Heart left ventricle (tissue), 16 donors: ENCODE measurements at regions not wholly inside any gene's neighbourhood (a gene's known extent, or its start where the extent isn't known, plus 50 kb on each side); places are given as distances from the start of the nearest gene placed in this dataset.

Experiments used
- ATAC-seq, 4 donors: fragments of 200-7000 bp; cut with Tn5 transposase; one replicate each; pipeline ENCODE4 v1.9.1; 2020 to 2022; ENCODE audit warnings: moderate library complexity in 4 of 4, mild to moderate bottlenecking in 3 of 4, moderate number of reproducible peaks in 1 of 4
- DNase-seq, 5 donors: peaks; one replicate each; pipeline ENCODE4 v3.0.0-alpha.2; 2020
- H3K27ac ChIP-seq, 12 donors: fragments of 200-600 bp; sonication (generic) in 4 of 12; one replicate each; pipeline versions ENCODE4 v1.5.0 to v1.8.0; 2016 to 2022; ENCODE audit warnings: mild to moderate bottlenecking in 2 of 12
- H3K27me3 ChIP-seq, 9 donors: fragments of 200-600 bp; sonication (generic) in 2 of 9; one replicate each; pipeline versions ENCODE4 v1.5.1 to v1.8.0; 2016 to 2022; ENCODE audit warnings: mild to moderate bottlenecking in 3 of 9
- H3K36me3 ChIP-seq, 9 donors: fragments of 200-600 bp; sonication (generic) in 2 of 9; one replicate each; pipeline versions ENCODE4 v1.5.0 to v1.8.0; 2018 to 2022; ENCODE audit warnings: mild to moderate bottlenecking in 2 of 9
- H3K4me1 ChIP-seq, 12 donors: fragments of 200-600 bp; sonication (generic) in 4 of 12; one replicate each; pipeline versions ENCODE4 v1.5.0 to v1.8.0; 2016 to 2022; ENCODE audit warnings: mild to moderate bottlenecking in 3 of 12
- H3K4me3 ChIP-seq, 12 donors: fragments of 200-600 bp; sonication (generic) in 4 of 12; one replicate each; pipeline versions ENCODE4 v1.5.0 to v1.8.0; 2017 to 2022; ENCODE audit warnings: mild to moderate bottlenecking in 9 of 12, moderate library complexity in 4 of 12
- H3K9me3 ChIP-seq, 12 donors: fragments of 200-600 bp; sonication (generic) in 4 of 12; one replicate each; pipeline versions ENCODE4 v1.5.0 to v1.8.0; 2016 to 2022; ENCODE audit warnings: mild to moderate bottlenecking in 1 of 12
- CTCF ChIP-seq, 12 donors: fragments of 200-600 bp; sonication (generic) in 4 of 12; IDR thresholded peaks; one replicate each; pipeline versions ENCODE4 v1.5.0 to v1.8.0; 2018 to 2022; ENCODE audit warnings: antibody characterized with exemption in 12 of 12, mild to moderate bottlenecking in 5 of 12
- POLR2A ChIP-seq, 2 donors: fragments of 450-650 bp; IDR thresholded peaks; one replicate each; pipeline ENCODE4 v1.6.1; 2017; ENCODE audit warnings: antibody characterized with exemption in 2 of 2, mild to moderate bottlenecking in 2 of 2, moderate library complexity in 2 of 2
- WGBS, 4 donors: extraction: QIAGEN DNeasy Blood & Tissue Kit in 2 of 4; methylation state at CpG; one replicate each; pipeline versions ENCODE4 v1.1.5 to v1.1.7; 2013 to 2018; 5-methylcytosine and 5-hydroxymethylcytosine counted together
- intact Hi-C, 10 donors: fragments of 100-400 bp; cut with DNase I; formaldehyde crosslinking; loops; one replicate each; pipeline versions ENCODE4 v1.11.1 to v1.14.2; 2022
- donor health status: ischemic (EF 13 %, LVEDD 7.1; RV severe dilation, severe dysfunction).
- donor health status: healthy with polysubstance abuse.
- donor health status: DM: no; HTN: yes; CAD: no.
- donor health status: DM: no; HTN: no; CAD: no.
- donor health status: ischemic (EF 25% LVEDD 6.9; RV normal size, moderate dysfunction).
- donor health status: ischemic (EF 25% LVEDD 5.7; RV mildly dilated, moderate dysfunction).
- donor health status: healthy.
- donor health status: DM: yes; HTN: yes; CAD: no.
- donor health status: ischemic (EF 35%, LVEDD 5.7; RV mildly dilated, moderate dysfunction).
- donor health status: nonischemic (EF 11% LVEDD 7.7; RV severe dilation, severe dysfunction).
- donor health status: DM: yes; HTN: yes; CAD: no.
- donor health status: PGD.
- donor health status: ischemic (EF 29% LVEDD 5.4; RV normal size, mild dysfunction).
- donor health status: nonischemic (EF 23%, LVEDD 6.1; RV moderate dilation, normal function).

- Histone ChIP-seq H3K9me3 (peaks cover 0 to 3% (median 0%) of the 10 kb centered on the region in 12 donors), H3K36me3 (no peaks in the 10 kb centered on the region), H3K27ac (no peak overlapping the region), H3K27me3 (no peaks in the 10 kb centered on the region), H3K4me3 (no peak overlapping the region), H3K4me1 (no peaks in the 10 kb centered on the region)
- no peak for TF ChIP-seq CTCF (IDR thresholded peaks at IDR 0.05)
- TF ChIP-seq POLR2A (IDR thresholded peaks at IDR 0.05) = no peak
- no peak for ATAC-seq
- intact Hi-C loops = no loop called here
- DNase-seq = no peak
Measured at GRCh38 chr5:63535840-63536602, 426.2 kb downstream of the HTR1A start.

- H3K36me3 ChIP-seq = no peaks in the 10 kb centered on the region
- peaks cover 0 to 8% (median 0%) of the 10 kb centered on the region in 12 donors for H3K9me3 ChIP-seq
- intact Hi-C loops = no loop called here
- H3K4me3 ChIP-seq = no peak overlapping the region
- no peak for TF ChIP-seq CTCF (IDR thresholded peaks at IDR 0.05)
- TF ChIP-seq POLR2A (IDR thresholded peaks at IDR 0.05) = no peak
- H3K4me1 ChIP-seq = no peaks in the 10 kb centered on the region
- WGBS, 4 donors = 35 to 48% (median 45%) methylated on average over 1 of the region's 1 CpG
- H3K27me3 ChIP-seq = no peaks in the 10 kb centered on the region
- no peak overlapping the region for H3K27ac ChIP-seq
- ATAC-seq (no peak), DNase-seq (no peak)
Measured at GRCh38 chr5:63524281-63524680, 438.0 kb downstream of the HTR1A start.

GRCh38 chr5:63516006-63516405 is 446.2 kb downstream of the HTR1A start:
- no peak for ATAC-seq
- Histone ChIP-seq H3K9me3 (peaks cover 0 to 8% (median 0%) of the 10 kb centered on the region in 12 donors), H3K36me3 (no peaks in the 10 kb centered on the region), H3K4me3 (no peak overlapping the region), H3K27ac (no peak overlapping the region), H3K4me1 (no peaks in the 10 kb centered on the region), H3K27me3 (no peaks in the 10 kb centered on the region)
- no peak for DNase-seq
- intact Hi-C loops = no loop called here
- TF ChIP-seq CTCF (IDR thresholded peaks at IDR 0.05) (no peak), POLR2A (IDR thresholded peaks at IDR 0.05) (no peak)

GRCh38 chr5:63500242-63500641 is 462.0 kb downstream of the HTR1A start:
- Histone ChIP-seq H3K27ac (no peak overlapping the region), H3K9me3 (peaks cover 0 to 10% (median 0%) of the 10 kb centered on the region in 12 donors), H3K27me3 (no peaks in the 10 kb centered on the region), H3K4me3 (no peak overlapping the region), H3K36me3 (no peaks in the 10 kb centered on the region), H3K4me1 (no peaks in the 10 kb centered on the region)
- no peak for TF ChIP-seq CTCF (IDR thresholded peaks at IDR 0.05)
- no peak for TF ChIP-seq POLR2A (IDR thresholded peaks at IDR 0.05)
- 62 to 69% (median 63%) methylated on average over 3 of the region's 3 CpGs for WGBS, 4 donors
- DNase-seq = no peak
- ATAC-seq = no peak
- intact Hi-C loops = no loop called here
